IMR-90 (cell line): ENCODE measurements at regions not wholly inside any gene's neighbourhood (a gene's known extent, or its start where the extent isn't known, plus 50 kb on each side); places are given as distances from the start of the nearest gene placed in this dataset.

ENCODE experiments used
- ATAC-seq: fragments of 200-7000 bp; cut with Tn5 transposase; 2 replicates; pipeline ENCODE4 v1.9.1; 2020; ENCODE audit warnings: low read depth, mild to moderate bottlenecking, moderate library complexity
- BruUV-seq: library from RNA; stranded (reverse); fragments of 400-500 nt; replicated peaks from 2 replicates; lab custom pipeline; 2021; lab: Mats Ljungman, UMichigan
- CTCF ChIA-PET: fragments of 300-600 bp; formaldehyde crosslinking; extraction: SDS; loops from one replicate; lab custom pipeline; 2021; ENCODE audit warnings: antibody characterized with exemption; lab: Yijun Ruan, JAX
- POLR2A ChIA-PET: fragments of 300-600 bp; sonication (Branson Sonifier 250); formaldehyde crosslinking; loops from one replicate; lab custom pipeline; 2022; ENCODE audit warnings: antibody characterized with exemption; ENCODE audit not compliant: unreplicated experiment; lab: Charles Lee
- DNase-seq: peaks from one replicate; pipeline ENCODE4 v3.0.0; 2013
- H2AFZ ChIP-seq: replicated peaks from 2 replicates; pipeline ENCODE3; 2013; ENCODE audit warnings: low read length, mild to moderate bottlenecking; ENCODE audit not compliant: poor library complexity
- H2AK5ac ChIP-seq: 2 replicates; pipeline ENCODE4 v1.6.1; 2013; ENCODE audit warnings: low read depth, low read length, inconsistent platforms
- H2AK9ac ChIP-seq: replicated peaks from 2 replicates; pipeline ENCODE3; 2013; ENCODE audit warnings: mild to moderate bottlenecking, low read depth, low read length, moderate library complexity; ENCODE audit not compliant: poor library complexity
- H2BK120ac ChIP-seq: 2 replicates; pipeline ENCODE4 v1.6.1; 2013; ENCODE audit warnings: low read depth, low read length, inconsistent platforms
- H2BK15ac ChIP-seq: 3 replicates; pipeline ENCODE4 v1.6.1; 2013; ENCODE audit warnings: low read depth, low read length, inconsistent platforms
- H2BK20ac ChIP-seq: 2 replicates; pipeline ENCODE4 v1.6.1; 2013; ENCODE audit warnings: low read depth, mild to moderate bottlenecking, inconsistent platforms, low read length, moderate library complexity
- H2BK5ac ChIP-seq: 2 replicates; pipeline ENCODE4 v1.6.1; 2013; ENCODE audit warnings: mild to moderate bottlenecking, low read depth, low read length, inconsistent platforms; ENCODE audit not compliant: poor library complexity, severe bottlenecking
- H3K14ac ChIP-seq: replicated peaks from 2 replicates; pipeline ENCODE4 v1.6.1; 2013; ENCODE audit warnings: low read depth, low read length, inconsistent platforms
- H3K18ac ChIP-seq: 2 replicates; pipeline ENCODE4 v1.6.1; 2013; ENCODE audit warnings: low read depth, low read length, control low read depth
- H3K23ac ChIP-seq: 2 replicates; pipeline ENCODE4 v1.6.1; 2013; ENCODE audit warnings: low read depth, low read length, inconsistent platforms
- H3K27ac ChIP-seq: 2 replicates; pipeline ENCODE4 v1.5.1; 2013; ENCODE audit warnings: mild to moderate bottlenecking, control low read depth, low read length; ENCODE audit not compliant: insufficient read depth
- H3K27me3 ChIP-seq: 2 replicates; pipeline ENCODE4 v1.6.1; 2013; ENCODE audit warnings: low read length; ENCODE audit not compliant: control insufficient read depth, insufficient read depth
- H3K36me3 ChIP-seq: 2 replicates; pipeline ENCODE4 v1.6.1; 2013; ENCODE audit warnings: low read length, mixed read lengths; ENCODE audit not compliant: control insufficient read depth, insufficient read depth
- H3K4ac ChIP-seq: 2 replicates; pipeline ENCODE4 v1.6.1; 2013; ENCODE audit warnings: low read depth, low read length, inconsistent platforms
- H3K4me1 ChIP-seq: 2 replicates; pipeline ENCODE4 v1.6.1; 2013; ENCODE audit warnings: low read length, mixed read lengths; ENCODE audit not compliant: control insufficient read depth, insufficient read depth
- H3K4me2 ChIP-seq: 2 replicates; pipeline ENCODE4 v1.6.1; 2013; ENCODE audit warnings: low read depth, mild to moderate bottlenecking, control low read depth, low read length, moderate library complexity
- H3K4me3 ChIP-seq: 2 replicates; pipeline ENCODE4 v1.5.1; 2013; ENCODE audit warnings: low read depth, mild to moderate bottlenecking, control low read depth, low read length, moderate library complexity; ENCODE audit not compliant: insufficient read depth
- H3K56ac ChIP-seq: 2 replicates; pipeline ENCODE4 v1.6.1; 2013; ENCODE audit warnings: low read length, inconsistent platforms; ENCODE audit not compliant: insufficient read depth; ENCODE audit errors: extremely low read depth
- H3K79me1 ChIP-seq, 2 experiments: 2 replicates each; pipeline ENCODE4 v1.6.1; 2013; ENCODE audit warnings: low read length in 2 of 2, inconsistent platforms in 1 of 2, low read depth in 1 of 2
- H3K9ac ChIP-seq: 2 replicates; pipeline ENCODE4 v1.6.1; 2013; ENCODE audit warnings: low read depth, low read length, control low read depth
- H3K9me1 ChIP-seq: 2 replicates; pipeline ENCODE4 v1.6.1; 2013; ENCODE audit warnings: low read length, inconsistent platforms; ENCODE audit not compliant: insufficient read depth
- H3K9me3 ChIP-seq: 2 replicates; pipeline ENCODE4 v1.6.1; 2013; ENCODE audit warnings: low read length; ENCODE audit not compliant: control insufficient read depth, insufficient read depth
- H4K20me1 ChIP-seq: 2 replicates; pipeline ENCODE4 v1.6.1; 2013; ENCODE audit warnings: low read length, inconsistent platforms; ENCODE audit not compliant: insufficient read depth
- H4K5ac ChIP-seq: 2 replicates; pipeline ENCODE4 v1.6.1; 2013; ENCODE audit warnings: mild to moderate bottlenecking, low read depth, low read length, control low read depth
- H4K8ac ChIP-seq, 2 experiments: 2 replicates each; pipeline ENCODE4 v1.6.1; 2013; ENCODE audit warnings: low read depth in 2 of 2, low read length in 2 of 2, control low read depth in 1 of 2, inconsistent platforms in 1 of 2
- H4K91ac ChIP-seq: 2 replicates; pipeline ENCODE4 v1.6.1; 2013; ENCODE audit warnings: low read depth, low read length, inconsistent platforms; ENCODE audit not compliant: insufficient read depth
- BHLHE40 ChIP-seq: fragments of 150-350 bp; IDR thresholded peaks from 2 replicates; pipeline ENCODE4 v1.6.1; 2016; ENCODE audit warnings: mild to moderate bottlenecking, low read depth, low read length
- WGBS, 2 experiments: methylation state at CpG; one replicate each; pipeline versions ENCODE4 v1.1.5 to v1.1.7; 2013; ENCODE audit warnings: missing lambda C conversion rate in 2 of 2; ENCODE audit not compliant: insufficient read length in 1 of 2; ENCODE audit errors: extremely low coverage in 2 of 2; 5-methylcytosine and 5-hydroxymethylcytosine counted together
- dilution Hi-C: fragments of 300-500 bp; cut with HindIII; formaldehyde crosslinking; loops from one replicate; pipeline ENCODE4 v1.14.3; 2018; ENCODE audit warnings: low sequenced_read_pairs; ENCODE audit not compliant: unreplicated experiment
- in situ Hi-C: fragments of 300-500 bp; cut with MboI; formaldehyde crosslinking; loops from 3 replicates; pipeline ENCODE4 v1.14.3; 2019; ENCODE audit warnings: low sequenced_read_pairs, inconsistent platforms, mixed read lengths
- intact Hi-C: fragments of 100-400 bp; cut with micrococcal nuclease; formaldehyde crosslinking; loops from 2 replicates; pipeline ENCODE4 v1.10.0; 2022

DNA sequence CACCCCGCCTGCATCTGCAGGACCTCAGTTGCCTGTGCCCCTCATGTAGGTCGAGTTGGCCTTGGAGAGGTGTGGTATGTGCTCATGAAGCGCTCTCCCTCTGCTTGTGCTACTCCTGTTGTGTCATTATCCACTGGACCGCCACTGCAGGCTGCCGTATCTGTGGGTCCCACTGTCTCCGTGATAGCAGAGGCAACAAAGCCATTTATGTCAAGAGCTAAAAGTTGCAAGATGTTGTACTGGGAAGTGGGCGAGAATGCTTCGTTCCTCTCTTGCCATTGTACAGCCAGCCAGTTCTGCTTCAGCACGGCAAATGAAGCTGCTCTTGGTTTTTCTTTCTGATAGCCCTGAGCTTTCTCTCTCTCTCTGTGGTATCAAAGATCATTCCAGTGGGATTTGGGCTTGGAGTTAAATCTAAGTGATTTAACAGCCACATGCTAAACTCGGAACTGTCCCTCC is 89.0 kb downstream of the TMEM212 start:
- H3K4me3 ChIP-seq: no peak overlapping the region
- intact Hi-C loops: no loop called here

More for the DNA sequence above, 89.0 kb downstream of the TMEM212 start:
- TF ChIP-seq BHLHE40: no peak
- no peak overlapping the region for H3K9ac ChIP-seq
- H4K8ac ChIP-seq: no peak overlapping the region
- ATAC-seq (no peak), DNase-seq (no peak)
- BruUV-seq: no TSS peak
- H3K4me1 ChIP-seq: 0 out of 2 replicates have a peak, but pooled peaks cover 1% of the 10 kb centered on the region
- no CpG with 5 or more reads among the region's 10 CpGs for WGBS, 2 experiments
- dilution Hi-C loops (no loop called here), in situ Hi-C loops (no loop called here)
- no peak overlapping the region for H3K27ac ChIP-seq
- no peak overlapping the region for H3K14ac ChIP-seq
- no peak overlapping the region for H3K4ac ChIP-seq
- no peak overlapping the region for H3K4me2 ChIP-seq
- no peak overlapping the region for H3K56ac ChIP-seq
- H4K20me1 ChIP-seq: no peaks in the 10 kb centered on the region
- CTCF ChIA-PET: no interaction called here
- H4K5ac ChIP-seq: no peak overlapping the region
- no peak overlapping the region for H2BK15ac ChIP-seq
- no peak overlapping the region for H4K91ac ChIP-seq
- H3K36me3 ChIP-seq: no peaks in the 10 kb centered on the region
- H3K9me3 ChIP-seq: no peaks in the 10 kb centered on the region
- no peak overlapping the region for H2BK20ac ChIP-seq
- no peak overlapping the region for H2BK120ac ChIP-seq
- no peaks in the 10 kb centered on the region for H3K9me1 ChIP-seq
- no peak overlapping the region for H3K23ac ChIP-seq
- H3K79me1 ChIP-seq: no peaks in the 10 kb centered on the region
- H2AK9ac ChIP-seq: no peak overlapping the region
- H2BK5ac ChIP-seq: no peak overlapping the region
- peak overlapping the region; percentile 69 for H2AFZ ChIP-seq
- POLR2A ChIA-PET: no interaction called here
- H3K27me3 ChIP-seq: no peaks in the 10 kb centered on the region
- no peak overlapping the region for H2AK5ac ChIP-seq
- H3K18ac ChIP-seq: no peak overlapping the region
